Cardiac muscle cell (in vitro differentiated cells and primary cell): ENCODE measurements at regions not wholly inside any gene's neighbourhood (a gene's known extent, or its start where the extent isn't known, plus 50 kb on each side); places are given as distances from the start of the nearest gene placed in this dataset.

Source experiments
- DNase-seq, 2 donors: peaks; one replicate each; pipeline versions ENCODE4 v3.0.0 to v3.0.0-alpha.2; 2010 to 2017; ENCODE audit warnings: low read depth in 1 of 2, low spot score in 1 of 2
- H3K27ac ChIP-seq: fragments of 200-600 bp; sonication (generic); 2 replicates; pipeline ENCODE4 v1.5.1; 2016
- H3K27me3 ChIP-seq: fragments of 200-600 bp; sonication (generic); 2 replicates; pipeline ENCODE4 v1.6.0; 2016; ENCODE audit warnings: control low read depth
- H3K36me3 ChIP-seq: fragments of 200-600 bp; sonication (generic); 2 replicates; pipeline ENCODE4 v1.5.1; 2016; ENCODE audit warnings: control low read depth
- H3K4me1 ChIP-seq: fragments of 200-600 bp; sonication (generic); 2 replicates; pipeline ENCODE4 v1.8.1; 2017; ENCODE audit warnings: low read depth, mild to moderate bottlenecking, mixed run types
- H3K4me3 ChIP-seq: fragments of 200-600 bp; sonication (generic); 2 replicates; pipeline ENCODE4 v1.5.1; 2016; ENCODE audit warnings: mild to moderate bottlenecking
- H3K9me3 ChIP-seq: fragments of 200-600 bp; sonication (generic); 2 replicates; pipeline ENCODE4 v1.5.1; 2017; ENCODE audit warnings: low read depth, mild to moderate bottlenecking, control low read depth
- TF ChIP-seq, protein P1 (sequence below): IDR thresholded peaks from 2 replicates; pipeline ENCODE4 v1.5.1; 2012; ENCODE audit warnings: low read depth, mild to moderate bottlenecking, low read length

DNA sequence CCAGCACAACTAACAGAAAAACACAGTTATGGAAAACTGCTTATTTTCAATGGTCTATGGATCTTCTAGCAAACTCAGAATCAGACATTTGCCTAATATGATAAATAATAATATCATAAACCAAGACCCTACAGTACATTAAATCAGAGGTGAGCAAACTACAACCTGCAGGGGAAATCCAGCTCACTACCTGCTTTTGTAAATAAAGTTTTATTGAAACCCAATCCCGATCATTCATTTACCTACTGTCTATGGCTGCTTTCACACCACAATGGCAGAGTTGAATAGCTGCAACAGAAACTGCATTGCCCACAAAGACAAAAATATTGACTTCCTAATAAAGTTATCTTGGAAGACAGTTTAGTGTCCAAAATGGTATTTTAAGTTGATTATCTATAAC lies 108.5 kb downstream of the ELAPOR2 start:
- TF ChIP-seq, protein P1, sequence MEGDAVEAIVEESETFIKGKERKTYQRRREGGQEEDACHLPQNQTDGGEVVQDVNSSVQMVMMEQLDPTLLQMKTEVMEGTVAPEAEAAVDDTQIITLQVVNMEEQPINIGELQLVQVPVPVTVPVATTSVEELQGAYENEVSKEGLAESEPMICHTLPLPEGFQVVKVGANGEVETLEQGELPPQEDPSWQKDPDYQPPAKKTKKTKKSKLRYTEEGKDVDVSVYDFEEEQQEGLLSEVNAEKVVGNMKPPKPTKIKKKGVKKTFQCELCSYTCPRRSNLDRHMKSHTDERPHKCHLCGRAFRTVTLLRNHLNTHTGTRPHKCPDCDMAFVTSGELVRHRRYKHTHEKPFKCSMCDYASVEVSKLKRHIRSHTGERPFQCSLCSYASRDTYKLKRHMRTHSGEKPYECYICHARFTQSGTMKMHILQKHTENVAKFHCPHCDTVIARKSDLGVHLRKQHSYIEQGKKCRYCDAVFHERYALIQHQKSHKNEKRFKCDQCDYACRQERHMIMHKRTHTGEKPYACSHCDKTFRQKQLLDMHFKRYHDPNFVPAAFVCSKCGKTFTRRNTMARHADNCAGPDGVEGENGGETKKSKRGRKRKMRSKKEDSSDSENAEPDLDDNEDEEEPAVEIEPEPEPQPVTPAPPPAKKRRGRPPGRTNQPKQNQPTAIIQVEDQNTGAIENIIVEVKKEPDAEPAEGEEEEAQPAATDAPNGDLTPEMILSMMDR, result no peak
- H3K9me3 ChIP-seq, result no peaks in the 10 kb centered on the region

DNA sequence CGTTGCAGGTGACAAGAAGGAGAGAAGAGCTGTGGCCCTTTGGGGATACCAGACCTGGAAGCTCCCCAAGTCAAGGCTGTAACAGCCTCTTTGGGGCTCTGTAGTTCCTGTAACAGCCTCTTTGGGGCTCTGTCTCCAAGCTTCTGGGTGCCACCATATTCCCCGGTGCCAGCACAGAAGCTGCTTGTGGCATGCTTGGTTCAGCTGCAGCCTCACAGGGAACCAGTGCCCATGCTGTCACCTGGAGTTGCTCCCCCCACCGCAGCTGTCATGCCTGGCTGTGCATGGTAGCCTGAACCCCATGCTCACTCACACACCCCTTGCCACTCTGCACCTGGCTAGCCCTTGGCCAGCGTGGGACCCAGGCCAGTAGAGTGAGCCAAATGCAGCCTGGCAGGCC lies 109.1 kb downstream of the ELAPOR2 start:
- Histone ChIP-seq H3K9me3 (no peaks in the 10 kb centered on the region), H3K36me3 (no peaks in the 10 kb centered on the region), H3K27ac (no peak overlapping the region), H3K4me3 (no peak overlapping the region), H3K27me3 (no peaks in the 10 kb centered on the region), H3K4me1 (peaks cover 24% of the 10 kb centered on the region)
- DNase-seq, result no peak
- TF ChIP-seq, protein P1, result no peak

More for the DNA sequence above, 108.5 kb downstream of the ELAPOR2 start:
- DNase-seq, result no peak
- H3K27ac ChIP-seq, result no peak overlapping the region
- H3K4me1 ChIP-seq, result peaks cover 30% of the 10 kb centered on the region
- H3K4me3 ChIP-seq, result no peak overlapping the region
- no peaks in the 10 kb centered on the region for H3K27me3 ChIP-seq
- H3K36me3 ChIP-seq, result no peaks in the 10 kb centered on the region

DNA sequence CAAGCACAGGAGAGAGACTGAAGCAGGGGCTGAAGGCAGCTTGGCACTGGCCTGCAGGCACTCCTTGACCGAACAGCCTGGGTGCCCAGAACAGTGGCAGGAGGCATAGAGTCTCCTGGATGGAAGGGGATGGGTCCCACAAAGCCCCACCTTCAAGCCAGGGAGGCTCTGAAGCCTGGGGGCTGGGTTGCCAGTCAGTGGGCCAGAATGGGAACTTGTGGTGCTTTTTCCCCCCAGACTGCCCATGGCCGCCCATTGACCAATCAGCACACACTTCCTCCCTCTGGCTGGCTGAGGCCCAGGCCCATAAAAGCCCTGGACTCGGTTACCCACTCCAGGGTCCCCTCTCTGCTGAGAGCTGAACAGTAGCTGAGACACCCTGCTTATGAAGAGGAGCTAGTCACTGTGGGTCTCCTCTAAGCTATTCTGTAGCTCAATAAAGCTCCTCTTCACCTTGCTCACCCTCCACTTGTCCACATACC lies 109.6 kb downstream of the ELAPOR2 start:
- no peak overlapping the region for H3K27ac ChIP-seq
- H3K36me3 ChIP-seq, result no peaks in the 10 kb centered on the region
- H3K9me3 ChIP-seq, result no peaks in the 10 kb centered on the region
- TF ChIP-seq, protein P1, result no peak
- H3K4me3 ChIP-seq, result no peak overlapping the region
- H3K4me1 ChIP-seq, result peaks cover 26% of the 10 kb centered on the region
- H3K27me3 ChIP-seq, result no peaks in the 10 kb centered on the region
- DNase-seq, result no peak

DNA sequence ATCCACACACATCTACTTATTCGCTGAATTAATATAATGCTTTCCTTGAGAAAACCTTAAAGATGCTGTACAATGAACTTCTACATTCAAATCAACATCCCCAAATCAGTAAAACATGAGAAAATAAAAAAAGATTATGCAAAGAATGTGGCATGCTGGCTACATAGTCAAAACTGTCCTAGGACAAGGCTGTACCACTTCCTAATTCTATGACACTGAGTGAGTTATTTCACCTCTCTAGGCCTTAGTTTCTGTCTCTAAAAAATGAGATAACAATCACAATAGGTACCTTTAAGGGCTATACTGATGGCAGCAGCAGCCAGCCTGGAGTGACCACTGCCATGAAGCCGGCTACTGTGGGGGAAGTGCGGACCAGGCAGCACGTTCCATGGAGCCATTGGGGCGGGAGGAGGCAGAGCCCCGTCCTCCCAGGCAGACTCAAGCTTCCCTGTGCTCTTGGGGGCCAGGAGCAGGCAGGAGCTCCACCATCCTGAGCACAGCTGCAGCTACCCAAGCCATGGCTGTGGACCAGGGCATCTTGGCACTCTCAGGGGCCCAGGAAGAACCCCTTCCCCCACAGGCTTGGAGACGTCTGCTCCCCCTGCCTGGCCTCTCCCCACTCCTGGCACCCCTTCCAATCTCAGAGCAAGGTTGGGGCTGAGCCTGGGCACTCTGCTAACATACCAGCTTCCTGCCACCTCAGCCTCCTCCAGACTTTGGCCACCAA lies 110.2 kb downstream of the ELAPOR2 start:
- no peak for DNase-seq

DNA sequence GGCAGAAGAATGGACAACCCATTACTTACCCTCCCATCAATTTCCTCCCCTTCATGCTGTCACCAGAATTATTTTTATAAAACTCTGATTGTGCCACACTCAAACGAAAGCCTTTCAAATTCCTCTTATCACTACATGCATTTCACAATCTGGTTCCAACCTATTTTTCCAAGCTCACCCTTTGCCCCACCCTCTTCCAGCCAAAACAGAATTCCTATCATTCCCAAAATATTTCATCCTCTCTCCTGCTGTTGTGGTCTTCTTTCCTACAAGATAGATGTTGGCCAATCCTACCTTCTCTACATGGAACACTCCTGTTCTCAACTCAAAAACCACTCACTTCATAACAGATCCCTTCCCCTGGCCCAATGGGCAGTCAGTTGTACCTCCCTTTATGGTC lies 111.5 kb downstream of the ELAPOR2 start:
- TF ChIP-seq, protein P1, result no peak
- Histone ChIP-seq H3K27me3 (no peaks in the 10 kb centered on the region), H3K27ac (no peak overlapping the region), H3K4me1 (peaks cover 35% of the 10 kb centered on the region), H3K4me3 (no peak overlapping the region), H3K9me3 (no peaks in the 10 kb centered on the region), H3K36me3 (no peaks in the 10 kb centered on the region)
- DNase-seq, result peak in 1 of 2 donors; percentile 51

More for the DNA sequence above, 110.2 kb downstream of the ELAPOR2 start:
- Histone ChIP-seq H3K4me1 (peaks cover 29% of the 10 kb centered on the region), H3K27me3 (no peaks in the 10 kb centered on the region), H3K4me3 (no peak overlapping the region), H3K9me3 (no peaks in the 10 kb centered on the region), H3K27ac (no peak overlapping the region), H3K36me3 (no peaks in the 10 kb centered on the region)
- TF ChIP-seq, protein P1, result no peak
